A673 (cell line): ENCODE measurements at regions not wholly inside any gene's neighbourhood (a gene's known extent, or its start where the extent isn't known, plus 50 kb on each side); places are given as distances from the start of the nearest gene placed in this dataset.

Experiments
- BruUV-seq: library from RNA; stranded (reverse); fragments of 400-500 nt; replicated peaks from 2 replicates; lab custom pipeline; 2021; lab: Mats Ljungman, UMichigan
- CTCF ChIA-PET: fragments of 300-600 bp; sonication (Branson Sonifier 250); formaldehyde crosslinking; loops from one replicate; lab custom pipeline; 2022; ENCODE audit warnings: antibody characterized with exemption; lab: Charles Lee
- POLR2A ChIA-PET: fragments of 300-600 bp; sonication (Branson Sonifier 250); formaldehyde crosslinking; loops from one replicate; lab custom pipeline; 2022; ENCODE audit warnings: antibody characterized with exemption; ENCODE audit not compliant: low non-redundant PET; lab: Charles Lee
- DNase-seq: peaks from one replicate; pipeline ENCODE4 v3.0.0-alpha.2; 2015; ENCODE audit warnings: low spot score
- H3K27ac ChIP-seq: fragments of 200-600 bp; sonication (generic); 2 replicates; pipeline ENCODE4 v1.5.1; 2016; ENCODE audit warnings: mixed run types, low read depth, mild to moderate bottlenecking, mixed read lengths, antibody characterized with exemption, low read length; ENCODE audit not compliant: poor library complexity, severe bottlenecking
- H3K27me3 ChIP-seq: fragments of 200-600 bp; sonication (generic); replicated peaks from 2 replicates; pipeline ENCODE4 v1.6.1; 2017; ENCODE audit warnings: mixed run types, low read depth, mild to moderate bottlenecking, mixed read lengths, antibody characterized with exemption, low read length; ENCODE audit not compliant: insufficient read depth, poor library complexity
- H3K36me3 ChIP-seq: fragments of 200-600 bp; sonication (generic); 2 replicates; pipeline ENCODE4 v1.6.1; 2016; ENCODE audit warnings: mixed run types, mild to moderate bottlenecking, mixed read lengths, antibody characterized with exemption, low read length; ENCODE audit not compliant: insufficient read depth, poor library complexity, severe bottlenecking
- H3K4me1 ChIP-seq: fragments of 200-600 bp; sonication (generic); 2 replicates; pipeline ENCODE4 v1.6.1; 2017; ENCODE audit warnings: mixed run types, mild to moderate bottlenecking, mixed read lengths, antibody characterized with exemption, low read length; ENCODE audit not compliant: insufficient read depth, poor library complexity, severe bottlenecking
- H3K4me3 ChIP-seq: fragments of 200-600 bp; sonication (generic); 2 replicates; pipeline ENCODE4 v1.5.1; 2016; ENCODE audit warnings: low read depth, mixed run types, mild to moderate bottlenecking, mixed read lengths, low read length; ENCODE audit not compliant: poor library complexity, severe bottlenecking
- H3K9me3 ChIP-seq: fragments of 200-600 bp; sonication (generic); 2 replicates; pipeline ENCODE4 v1.6.1; 2016; ENCODE audit warnings: mixed run types, low read depth, mild to moderate bottlenecking, mixed read lengths, antibody characterized with exemption, low read length; ENCODE audit not compliant: poor library complexity, severe bottlenecking
- EZH2 ChIP-seq: fragments of 200-600 bp; sonication (generic); IDR thresholded peaks from 2 replicates; pipeline ENCODE4 v1.6.1; 2017; ENCODE audit warnings: borderline replicate concordance, low read depth, mild to moderate bottlenecking, mixed read lengths, antibody characterized with exemption, low read length; ENCODE audit not compliant: poor library complexity, severe bottlenecking
- intact Hi-C: fragments of 100-400 bp; cut with micrococcal nuclease; formaldehyde crosslinking; loops from one replicate; pipeline ENCODE4 v1.10.0; 2022; ENCODE audit not compliant: unreplicated experiment
- TF ChIP-seq, protein P1 (sequence below): fragments of 300-800, 200-600 bp; sonication (generic); conservative IDR thresholded peaks from 2 replicates; pipeline ENCODE4 v1.5.1; 2017; ENCODE audit warnings: low read depth, mild to moderate bottlenecking, antibody characterized with exemption, low read length, moderate library complexity, mixed read lengths

- Histone ChIP-seq H3K27ac (no peak overlapping the region), H3K9me3 (no peaks in the 10 kb centered on the region), H3K4me1 (no peaks in the 10 kb centered on the region), H3K4me3 (no peak overlapping the region), H3K27me3 (no peaks in the 10 kb centered on the region), H3K36me3 (no peaks in the 10 kb centered on the region)
- TF ChIP-seq, protein P1, sequence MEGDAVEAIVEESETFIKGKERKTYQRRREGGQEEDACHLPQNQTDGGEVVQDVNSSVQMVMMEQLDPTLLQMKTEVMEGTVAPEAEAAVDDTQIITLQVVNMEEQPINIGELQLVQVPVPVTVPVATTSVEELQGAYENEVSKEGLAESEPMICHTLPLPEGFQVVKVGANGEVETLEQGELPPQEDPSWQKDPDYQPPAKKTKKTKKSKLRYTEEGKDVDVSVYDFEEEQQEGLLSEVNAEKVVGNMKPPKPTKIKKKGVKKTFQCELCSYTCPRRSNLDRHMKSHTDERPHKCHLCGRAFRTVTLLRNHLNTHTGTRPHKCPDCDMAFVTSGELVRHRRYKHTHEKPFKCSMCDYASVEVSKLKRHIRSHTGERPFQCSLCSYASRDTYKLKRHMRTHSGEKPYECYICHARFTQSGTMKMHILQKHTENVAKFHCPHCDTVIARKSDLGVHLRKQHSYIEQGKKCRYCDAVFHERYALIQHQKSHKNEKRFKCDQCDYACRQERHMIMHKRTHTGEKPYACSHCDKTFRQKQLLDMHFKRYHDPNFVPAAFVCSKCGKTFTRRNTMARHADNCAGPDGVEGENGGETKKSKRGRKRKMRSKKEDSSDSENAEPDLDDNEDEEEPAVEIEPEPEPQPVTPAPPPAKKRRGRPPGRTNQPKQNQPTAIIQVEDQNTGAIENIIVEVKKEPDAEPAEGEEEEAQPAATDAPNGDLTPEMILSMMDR: no peak
- TF ChIP-seq EZH2: no peak
- ChIA-PET POLR2A (no interaction called here), CTCF (no interaction called here)
- intact Hi-C loops: no loop called here
- BruUV-seq: no TSS peak
- DNase-seq: no peak
These were observed 468.7 kb upstream of the B3GAT1 start for GRCh38 chr11:134880788-134881187.

- CTCF ChIA-PET: interaction anchor here (0.9 kb wide), 1 partner anchor 11 kb away, joined by 3 read pairs; no protein-coding TSS in a partner anchor
These were observed 467.9 kb upstream of the B3GAT1 start for GRCh38 chr11:134879931-134880330.

DNA sequence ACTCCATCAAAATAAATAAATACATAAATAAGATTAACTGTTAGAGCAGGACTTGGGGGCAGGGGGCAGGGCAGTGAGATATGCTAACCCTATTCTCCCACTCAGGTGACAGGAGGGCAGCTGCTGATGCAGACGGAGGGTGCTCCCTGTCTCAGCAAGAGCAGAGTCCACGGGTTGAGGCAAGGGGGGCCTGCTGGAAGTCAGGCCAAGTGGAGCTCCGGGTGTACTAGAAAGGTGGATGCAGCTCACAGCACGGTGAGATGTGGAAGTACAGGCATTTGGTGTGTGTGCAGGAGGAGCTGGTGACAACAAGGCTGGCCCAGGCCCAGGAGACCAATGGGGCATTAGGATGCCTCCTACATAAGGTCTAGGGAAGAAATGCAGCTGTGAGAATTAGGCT is 467.3 kb upstream of the B3GAT1 start:
- DNase-seq: no peak
- CTCF ChIA-PET: interaction anchor here (0.9 kb wide), 1 partner anchor 11 kb away, joined by 3 read pairs; no protein-coding TSS in a partner anchor
- POLR2A ChIA-PET: no interaction called here
- intact Hi-C loops: no loop called here
- Histone ChIP-seq H3K4me1 (no peaks in the 10 kb centered on the region), H3K36me3 (no peaks in the 10 kb centered on the region), H3K9me3 (no peaks in the 10 kb centered on the region), H3K27me3 (no peaks in the 10 kb centered on the region), H3K4me3 (no peak overlapping the region), H3K27ac (no peak overlapping the region)
- TF ChIP-seq, protein P1: no peak
- TF ChIP-seq EZH2: no peak
- BruUV-seq: no TSS peak

More at GRCh38 chr11:134879931-134880330, 467.9 kb upstream of the B3GAT1 start:
- no peak for TF ChIP-seq EZH2
- TF ChIP-seq, protein P1: no peak
- Histone ChIP-seq H3K27ac (no peak overlapping the region), H3K9me3 (no peaks in the 10 kb centered on the region), H3K27me3 (no peaks in the 10 kb centered on the region), H3K36me3 (no peaks in the 10 kb centered on the region), H3K4me3 (no peak overlapping the region), H3K4me1 (no peaks in the 10 kb centered on the region)
- intact Hi-C loops: no loop called here
- no peak for DNase-seq
- POLR2A ChIA-PET: no interaction called here
- no TSS peak for BruUV-seq
